SKM-1 (cell line): ENCODE measurements at regions not wholly inside any gene's neighbourhood (a gene's known extent, or its start where the extent isn't known, plus 50 kb on each side); places are given as distances from the start of the nearest gene placed in this dataset.

Experiments used
- DNase-seq: peaks from one replicate; lab custom pipeline; 2025; ENCODE audit not compliant: unreplicated experiment; lab: John Stamatoyannopoulos, UW

- no peak for DNase-seq
Measured at GRCh38 chr9:129365196-129365595, 187.1 kb upstream of the IER5L start.

GRCh38 chr9:129363216-129363873, 185.3 kb upstream of the IER5L start:
- DNase-seq, result no peak

GRCh38 chr9:129362287-129363000, 184.4 kb upstream of the IER5L start:
- DNase-seq, result no peak

- no peak for DNase-seq
Measured at GRCh38 chr9:129361196-129361595, 183.1 kb upstream of the IER5L start.

GRCh38 chr9:129359916-129360536, 182.0 kb upstream of the IER5L start:
- no peak for DNase-seq

- DNase-seq, result no peak
Measured at GRCh38 chr9:129359162-129359811, 181.2 kb upstream of the IER5L start.

GRCh38 chr9:129358621-129359154, 180.6 kb upstream of the IER5L start:
- no peak for DNase-seq

GRCh38 chr9:129357773-129358245, 179.7 kb upstream of the IER5L start:
- no peak for DNase-seq

- DNase-seq, result no peak
Measured at GRCh38 chr9:129356871-129357772, 179.1 kb upstream of the IER5L start.

- no peak for DNase-seq
Measured at GRCh38 chr9:129355631-129356030, 177.6 kb upstream of the IER5L start.

- no peak for DNase-seq
Measured at GRCh38 chr9:129354498-129354897, 176.4 kb upstream of the IER5L start.

GRCh38 chr9:129353697-129354336, 175.8 kb upstream of the IER5L start:
- no peak for DNase-seq

- DNase-seq, result no peak
Measured at GRCh38 chr9:129352146-129352865, 174.2 kb upstream of the IER5L start.

- no peak for DNase-seq
Measured at GRCh38 chr9:129351642-129352145, 173.6 kb upstream of the IER5L start.

- DNase-seq, result no peak
Measured at GRCh38 chr9:129351058-129351641, 173.1 kb upstream of the IER5L start.

- DNase-seq, result no peak
Measured at GRCh38 chr9:129350143-129350935, 172.3 kb upstream of the IER5L start.

GRCh38 chr9:129349665-129349947, 171.5 kb upstream of the IER5L start:
- DNase-seq, result no peak
